ENCODE measurements at regions not wholly inside any gene's neighbourhood (a gene's known extent, or its start where the extent isn't known, plus 50 kb on each side); places are given as distances from the start of the nearest gene placed in this dataset.

DNA sequence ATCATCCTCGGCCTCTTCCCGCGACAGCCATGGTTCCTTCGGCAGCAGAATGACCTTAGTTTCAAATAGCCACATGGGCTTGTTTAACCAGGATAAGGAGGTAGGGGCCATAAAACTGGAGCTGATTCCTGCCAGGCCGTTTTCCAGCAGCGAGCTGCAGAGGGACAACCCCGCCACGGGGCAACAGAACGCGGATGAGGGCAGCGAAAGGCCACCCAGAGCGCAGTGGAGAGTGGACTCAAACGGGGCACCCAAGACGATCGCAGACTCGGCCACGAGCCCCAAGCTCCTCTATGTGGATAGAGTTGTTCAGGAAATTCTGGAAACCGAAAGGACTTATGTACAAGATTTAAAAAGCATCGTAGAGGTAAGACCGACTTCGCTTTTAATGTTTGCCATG is 131.8 kb upstream of the MTHFD1L start:
- TF ChIP-seq, protein P1, sequence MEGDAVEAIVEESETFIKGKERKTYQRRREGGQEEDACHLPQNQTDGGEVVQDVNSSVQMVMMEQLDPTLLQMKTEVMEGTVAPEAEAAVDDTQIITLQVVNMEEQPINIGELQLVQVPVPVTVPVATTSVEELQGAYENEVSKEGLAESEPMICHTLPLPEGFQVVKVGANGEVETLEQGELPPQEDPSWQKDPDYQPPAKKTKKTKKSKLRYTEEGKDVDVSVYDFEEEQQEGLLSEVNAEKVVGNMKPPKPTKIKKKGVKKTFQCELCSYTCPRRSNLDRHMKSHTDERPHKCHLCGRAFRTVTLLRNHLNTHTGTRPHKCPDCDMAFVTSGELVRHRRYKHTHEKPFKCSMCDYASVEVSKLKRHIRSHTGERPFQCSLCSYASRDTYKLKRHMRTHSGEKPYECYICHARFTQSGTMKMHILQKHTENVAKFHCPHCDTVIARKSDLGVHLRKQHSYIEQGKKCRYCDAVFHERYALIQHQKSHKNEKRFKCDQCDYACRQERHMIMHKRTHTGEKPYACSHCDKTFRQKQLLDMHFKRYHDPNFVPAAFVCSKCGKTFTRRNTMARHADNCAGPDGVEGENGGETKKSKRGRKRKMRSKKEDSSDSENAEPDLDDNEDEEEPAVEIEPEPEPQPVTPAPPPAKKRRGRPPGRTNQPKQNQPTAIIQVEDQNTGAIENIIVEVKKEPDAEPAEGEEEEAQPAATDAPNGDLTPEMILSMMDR (IDR thresholded peaks at IDR 0.05; ENCODE audit: poor library complexity, severe bottlenecking) = no peak
- no peak for TF ChIP-seq TAF1 (IDR thresholded peaks at IDR 0.05; ENCODE audit: low read depth)

Data from neural cell (in vitro differentiated cells).